HepG2 (cell line): ENCODE measurements at regions not wholly inside any gene's neighbourhood (a gene's known extent, or its start where the extent isn't known, plus 50 kb on each side); places are given as distances from the start of the nearest gene placed in this dataset.

Source experiments
- ATAC-seq: fragments of 200-7000 bp; cut with Tn5 transposase; 3 replicates; pipeline ENCODE4 v1.9.1; 2020; ENCODE audit warnings: mild to moderate bottlenecking, moderate library complexity
- BruUV-seq: library from RNA; stranded (reverse); fragments of 400-500 nt; replicated peaks from 2 replicates; lab custom pipeline; 2021; lab: Mats Ljungman, UMichigan
- CTCF ChIA-PET: fragments of 300-600 bp; formaldehyde crosslinking; extraction: SDS; loops from one replicate; lab custom pipeline; 2021; ENCODE audit warnings: low total read pairs, inconsistent platforms, low intra/inter-chr PET ratio; lab: Yijun Ruan, JAX
- POLR2A ChIA-PET: fragments of 350-600 bp; sonication (Branson Sonifier 250); formaldehyde crosslinking; loops from one replicate; lab custom pipeline; 2020; ENCODE audit warnings: antibody characterized with exemption, inconsistent platforms; lab: Yijun Ruan, JAX
- DNase-seq: peaks from one replicate; pipeline ENCODE4 v3.0.0-alpha.2; 2015; ENCODE audit warnings: low spot score
- FAIRE-seq: peaks from 3 replicates; lab custom pipeline; 2011; peaks lifted over from hg19 to GRCh38; lab: Jason Lieb, UNC
- H2AFZ ChIP-seq: one replicate; pipeline ENCODE4 v1.6.1; 2011; ENCODE audit warnings: low read length, inconsistent platforms
- H3K27ac ChIP-seq: fragments of 300-600 bp; 3 replicates; pipeline ENCODE4 v1.8.0; 2011; ENCODE audit warnings: mixed run types, mild to moderate bottlenecking, mixed read lengths, low read length, inconsistent platforms; ENCODE audit not compliant: insufficient read depth; ENCODE audit errors: extremely low read length
- H3K27me3 ChIP-seq, 2 experiments: fragments of 200-600 bp in 1 of 2; 2 replicates in 1 of 2; 3 replicates in 1 of 2; pipeline versions ENCODE4 v1.6.0 to v1.8.0; 2011; ENCODE audit warnings: low read length in 2 of 2, mild to moderate bottlenecking in 2 of 2, moderate library complexity in 2 of 2, inconsistent platforms in 1 of 2; ENCODE audit not compliant: insufficient read depth in 2 of 2, control insufficient read depth in 1 of 2
- H3K36me3 ChIP-seq, 2 experiments: fragments of 200-600 bp in 1 of 2; replicated peaks in 1 of 2; 2 replicates in 1 of 2; 3 replicates in 1 of 2; pipeline versions ENCODE4 v1.5.1 to v1.8.0; 2011; ENCODE audit warnings: low read length in 2 of 2, inconsistent platforms in 1 of 2; ENCODE audit not compliant: insufficient read depth in 2 of 2, control insufficient read depth in 1 of 2
- H3K4me1 ChIP-seq: 2 replicates; pipeline ENCODE4 v1.5.1; 2012; ENCODE audit warnings: low read length, inconsistent platforms; ENCODE audit not compliant: insufficient read depth
- H3K4me2 ChIP-seq: 2 replicates; pipeline ENCODE4 v1.6.0; 2011; ENCODE audit warnings: low read depth, low read length, inconsistent platforms
- H3K4me3 ChIP-seq, 3 experiments: fragments of 200-600 bp in 1 of 3; sonication (generic), shearing (Covaris generic) in 1 of 3; replicated peaks in 1 of 3; 2 replicates each; pipeline ENCODE4 v1.5.1; 2011 to 2016; ENCODE audit warnings: low read length in 3 of 3, inconsistent platforms in 2 of 3, low read depth in 2 of 3, mild to moderate bottlenecking in 2 of 3, control low read depth in 1 of 3, mixed read lengths in 1 of 3; ENCODE audit not compliant: insufficient read depth in 1 of 3
- H3K79me2 ChIP-seq: one replicate; pipeline ENCODE4 v1.6.1; 2011; ENCODE audit warnings: low read length, inconsistent platforms; ENCODE audit not compliant: insufficient read depth
- H3K9ac ChIP-seq: 2 replicates; pipeline ENCODE4 v1.6.0; 2011; ENCODE audit warnings: mild to moderate bottlenecking, low read depth, low read length, inconsistent platforms; ENCODE audit not compliant: insufficient read depth
- H3K9me3 ChIP-seq: 2 replicates; pipeline ENCODE4 v1.5.1; 2012; ENCODE audit warnings: mild to moderate bottlenecking, low read length
- H4K20me1 ChIP-seq: 2 replicates; pipeline ENCODE4 v1.6.0; 2011; ENCODE audit warnings: inconsistent platforms, mild to moderate bottlenecking, low read length, moderate library complexity; ENCODE audit not compliant: insufficient read depth
- ARID5B ChIP-seq: IDR thresholded peaks from 2 replicates; pipeline ENCODE4 v1.4.0; 2020; ENCODE audit warnings: mild to moderate bottlenecking, missing genetic modification reagents
- ASH2L ChIP-seq: fragments of 300-600, 200-600 bp; sonication (generic); IDR thresholded peaks from 2 replicates; pipeline ENCODE4 v1.7.0; 2017; ENCODE audit warnings: low read depth, mild to moderate bottlenecking, moderate library complexity, mixed read lengths, low read length; ENCODE audit not compliant: insufficient read length
- GABPB1 ChIP-seq: IDR thresholded peaks from 2 replicates; pipeline ENCODE4 v1.6.1; 2016; ENCODE audit warnings: mild to moderate bottlenecking, missing genetic modification reagents, moderate library complexity, missing compliant biosample characterization
- GPN1 ChIP-seq: sonication (generic); formaldehyde crosslinking; IDR thresholded peaks from 2 replicates; pipeline ENCODE4 v1.5.1; 2020; ENCODE audit warnings: missing genetic modification reagents, borderline replicate concordance
- HOXD1 ChIP-seq: sonication (generic); formaldehyde crosslinking; IDR thresholded peaks from 2 replicates; pipeline ENCODE4 v1.5.0; 2020; ENCODE audit warnings: missing genetic modification reagents
- NFAT5 ChIP-seq: sonication (generic); formaldehyde crosslinking; IDR thresholded peaks from 2 replicates; pipeline ENCODE4 v1.4.0; 2020; ENCODE audit warnings: missing genetic modification reagents
- XRCC5 ChIP-seq: fragments of 200-400 bp; formaldehyde crosslinking; optimal IDR thresholded peaks from 2 replicates; pipeline ENCODE3; 2017; ENCODE audit warnings: mild to moderate bottlenecking, low read length
- ZBTB38 ChIP-seq: sonication (generic); formaldehyde crosslinking; IDR thresholded peaks from 2 replicates; pipeline ENCODE4 v1.5.1; 2020; ENCODE audit warnings: mild to moderate bottlenecking, missing genetic modification reagents
- ZNF256 ChIP-seq: sonication (generic); formaldehyde crosslinking; conservative IDR thresholded peaks from 2 replicates; pipeline ENCODE4 v1.4.0; 2020; ENCODE audit warnings: missing genetic modification reagents
- ZNF260 ChIP-seq: sonication (generic); formaldehyde crosslinking; IDR thresholded peaks from 2 replicates; pipeline ENCODE4 v1.4.0; 2020; ENCODE audit warnings: missing genetic modification reagents, low read depth, mild to moderate bottlenecking, borderline replicate concordance
- ZNF274 ChIP-seq: sonication (generic); formaldehyde crosslinking; IDR thresholded peaks from 2 replicates; pipeline ENCODE4 v1.5.1; 2020; ENCODE audit warnings: mild to moderate bottlenecking, missing genetic modification reagents
- ZNF350 ChIP-seq: sonication (generic); formaldehyde crosslinking; IDR thresholded peaks from 2 replicates; pipeline ENCODE4 v1.4.0; 2020; ENCODE audit warnings: mild to moderate bottlenecking, low read depth, missing genetic modification reagents, borderline replicate concordance
- ZSCAN25 ChIP-seq: sonication (generic); formaldehyde crosslinking; IDR thresholded peaks from 2 replicates; pipeline ENCODE4 v1.8.0; 2022; ENCODE audit warnings: mild to moderate bottlenecking, missing genetic modification reagents
- WGBS: methylation state at CpG from one replicate; pipeline ENCODE4 v1.1.6; 2017; ENCODE audit warnings: low lambda C conversion rate; 5-methylcytosine and 5-hydroxymethylcytosine counted together
- in situ Hi-C: cut with HindIII; loops from 2 replicates; pipeline ENCODE4 v1.10.0; 2017; ENCODE audit warnings: low pct_unique_long_range_greater_than_20kb; ENCODE audit not compliant: extremely low pct_ligation_motif_present
- intact Hi-C: fragments of 100-400 bp; cut with micrococcal nuclease; formaldehyde crosslinking; loops from one replicate; pipeline ENCODE4 v1.10.0; 2022; ENCODE audit not compliant: unreplicated experiment

GRCh38 chr6:6406715-6407070 is 86.2 kb upstream of the F13A1 start:
- Histone ChIP-seq H2AFZ (no peak overlapping the region), H3K4me2 (no peak overlapping the region), H3K9me3 (no peaks in the 10 kb centered on the region), H4K20me1 (no peaks in the 10 kb centered on the region), H3K36me3 (no peaks in the 10 kb centered on the region), H3K4me3 (no peak overlapping the region), H3K27ac (no peak overlapping the region), H3K79me2 (no peaks in the 10 kb centered on the region), H3K4me1 (peaks cover 7% of the 10 kb centered on the region; the same call in 1 of the 2 replicates), H3K27me3 (no peaks in the 10 kb centered on the region; a peak in 3 of 5 replicates), H3K9ac (no peak overlapping the region)
- CTCF ChIA-PET: no interaction called here
- DNase-seq (no peak), FAIRE-seq (no peak), ATAC-seq (no peak)
- 20% methylated on average over 2 of the region's 2 CpGs for WGBS
- intact Hi-C loops (no loop called here), in situ Hi-C loops (no loop called here)
- POLR2A ChIA-PET: no interaction called here
- BruUV-seq: no TSS peak
- TF ChIP-seq ZBTB38 (no peak), XRCC5 (no peak), ASH2L (no peak), ZSCAN25 (CRISPR knock-in tag) (no peak), GABPB1 (no peak), ARID5B (CRISPR knock-in tag) (no peak), ZNF350 (CRISPR knock-in tag) (no peak), GPN1 (no peak), ZNF256 (CRISPR knock-in tag) (no peak), NFAT5 (CRISPR knock-in tag) (no peak), ZNF260 (CRISPR knock-in tag) (no peak), HOXD1 (CRISPR knock-in tag) (no peak), ZNF274 (no peak)
